Right atrium auricular region (tissue), 2 donors: ENCODE measurements at regions not wholly inside any gene's neighbourhood (a gene's known extent, or its start where the extent isn't known, plus 50 kb on each side); places are given as distances from the start of the nearest gene placed in this dataset.
"Not testable (repeated sequence)": the region's sequence is repeated elsewhere in the genome, so short reads cannot be mapped to it uniquely, and the experiment has no call there.

Experiments used
- DNase-seq: peaks from one replicate; pipeline ENCODE4 v3.0.0-alpha.2; 2019; ENCODE audit warnings: low spot score
- H3K27ac ChIP-seq, 2 donors: fragments of 200-600 bp; sonication (generic); 1 replicate in 1 of 2; 2 replicates in 1 of 2; pipeline ENCODE4 v1.5.1; 2016 to 2019
- H3K27me3 ChIP-seq, 2 donors: fragments of 200-600 bp; sonication (generic); one replicate each; pipeline versions ENCODE4 v1.5.1 to v1.6.0; 2017 to 2019
- H3K36me3 ChIP-seq: fragments of 200-600 bp; sonication (generic); one replicate; pipeline ENCODE4 v1.5.1; 2016
- H3K4me1 ChIP-seq, 2 donors: fragments of 200-600 bp; sonication (generic); one replicate each; pipeline versions ENCODE4 v1.5.1 to v1.6.0; 2017 to 2019
- H3K4me3 ChIP-seq, 2 donors: fragments of 200-600 bp; sonication (generic); 1 replicate in 1 of 2; 2 replicates in 1 of 2; pipeline ENCODE4 v1.5.1; 2017 to 2019; ENCODE audit warnings: mild to moderate bottlenecking in 1 of 2, moderate library complexity in 1 of 2
- H3K9me3 ChIP-seq, 2 donors: fragments of 200-600 bp; sonication (generic); one replicate each; pipeline ENCODE4 v1.5.1; 2019
- TF ChIP-seq, protein P1 (sequence below), 2 donors: fragments of 200-600 bp; sonication (generic); IDR thresholded peaks; one replicate each; pipeline ENCODE4 v1.5.1; 2019; ENCODE audit warnings: antibody characterized with exemption in 2 of 2

DNA sequence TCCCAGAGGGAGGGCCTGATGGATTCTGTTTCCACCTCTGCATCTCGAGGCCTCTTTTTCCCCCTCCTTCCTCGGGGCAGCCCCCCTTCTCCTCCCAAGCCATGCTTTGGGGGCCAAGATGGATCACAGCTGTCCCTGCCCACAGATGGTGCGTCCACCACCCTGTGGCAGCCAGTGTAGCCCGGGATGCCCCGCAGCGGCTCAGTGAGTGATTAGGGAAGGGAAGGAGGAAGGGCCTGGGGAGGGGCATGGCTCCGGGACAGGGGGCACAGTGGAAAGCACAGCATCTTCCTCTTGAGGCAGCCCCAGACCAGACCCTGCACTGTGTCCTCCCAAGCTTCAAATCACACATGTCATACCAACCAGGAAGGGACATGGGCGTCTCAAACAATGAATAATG, 622.4 kb downstream of the MATN1 start:
- Histone ChIP-seq H3K36me3 (no peaks in the 10 kb centered on the region), H3K4me1 (no peaks in the 10 kb centered on the region), H3K9me3 (no peaks in the 10 kb centered on the region), H3K27ac (no peak overlapping the region), H3K4me3 (no peak overlapping the region), H3K27me3 (no peaks in the 10 kb centered on the region)
- no peak for DNase-seq
- TF ChIP-seq, protein P1, sequence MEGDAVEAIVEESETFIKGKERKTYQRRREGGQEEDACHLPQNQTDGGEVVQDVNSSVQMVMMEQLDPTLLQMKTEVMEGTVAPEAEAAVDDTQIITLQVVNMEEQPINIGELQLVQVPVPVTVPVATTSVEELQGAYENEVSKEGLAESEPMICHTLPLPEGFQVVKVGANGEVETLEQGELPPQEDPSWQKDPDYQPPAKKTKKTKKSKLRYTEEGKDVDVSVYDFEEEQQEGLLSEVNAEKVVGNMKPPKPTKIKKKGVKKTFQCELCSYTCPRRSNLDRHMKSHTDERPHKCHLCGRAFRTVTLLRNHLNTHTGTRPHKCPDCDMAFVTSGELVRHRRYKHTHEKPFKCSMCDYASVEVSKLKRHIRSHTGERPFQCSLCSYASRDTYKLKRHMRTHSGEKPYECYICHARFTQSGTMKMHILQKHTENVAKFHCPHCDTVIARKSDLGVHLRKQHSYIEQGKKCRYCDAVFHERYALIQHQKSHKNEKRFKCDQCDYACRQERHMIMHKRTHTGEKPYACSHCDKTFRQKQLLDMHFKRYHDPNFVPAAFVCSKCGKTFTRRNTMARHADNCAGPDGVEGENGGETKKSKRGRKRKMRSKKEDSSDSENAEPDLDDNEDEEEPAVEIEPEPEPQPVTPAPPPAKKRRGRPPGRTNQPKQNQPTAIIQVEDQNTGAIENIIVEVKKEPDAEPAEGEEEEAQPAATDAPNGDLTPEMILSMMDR (IDR thresholded peaks at IDR 0.05), result no peak

DNA sequence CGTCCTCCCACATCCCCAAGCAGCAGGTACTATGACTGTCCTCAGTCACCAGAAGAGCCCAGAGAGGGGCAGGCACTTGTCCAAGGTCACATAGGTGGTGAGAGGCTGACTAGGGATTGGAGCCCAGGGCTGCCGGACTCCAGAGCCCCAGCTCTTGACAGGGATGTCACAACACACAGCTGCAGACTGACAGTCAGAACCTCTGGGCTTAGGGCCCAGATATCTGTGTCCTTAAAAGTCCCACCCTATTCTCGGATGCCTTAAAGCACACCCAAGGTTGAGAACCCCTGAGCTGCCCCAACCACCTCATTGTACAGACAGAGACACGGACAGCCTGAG, 622.9 kb downstream of the MATN1 start:
- no peak for DNase-seq
- Histone ChIP-seq H3K4me3 (no peak overlapping the region), H3K27ac (no peak overlapping the region), H3K36me3 (no peaks in the 10 kb centered on the region), H3K4me1 (no peaks in the 10 kb centered on the region), H3K9me3 (no peaks in the 10 kb centered on the region), H3K27me3 (no peaks in the 10 kb centered on the region)
- TF ChIP-seq, protein P1 (IDR thresholded peaks at IDR 0.05), result no peak

DNA sequence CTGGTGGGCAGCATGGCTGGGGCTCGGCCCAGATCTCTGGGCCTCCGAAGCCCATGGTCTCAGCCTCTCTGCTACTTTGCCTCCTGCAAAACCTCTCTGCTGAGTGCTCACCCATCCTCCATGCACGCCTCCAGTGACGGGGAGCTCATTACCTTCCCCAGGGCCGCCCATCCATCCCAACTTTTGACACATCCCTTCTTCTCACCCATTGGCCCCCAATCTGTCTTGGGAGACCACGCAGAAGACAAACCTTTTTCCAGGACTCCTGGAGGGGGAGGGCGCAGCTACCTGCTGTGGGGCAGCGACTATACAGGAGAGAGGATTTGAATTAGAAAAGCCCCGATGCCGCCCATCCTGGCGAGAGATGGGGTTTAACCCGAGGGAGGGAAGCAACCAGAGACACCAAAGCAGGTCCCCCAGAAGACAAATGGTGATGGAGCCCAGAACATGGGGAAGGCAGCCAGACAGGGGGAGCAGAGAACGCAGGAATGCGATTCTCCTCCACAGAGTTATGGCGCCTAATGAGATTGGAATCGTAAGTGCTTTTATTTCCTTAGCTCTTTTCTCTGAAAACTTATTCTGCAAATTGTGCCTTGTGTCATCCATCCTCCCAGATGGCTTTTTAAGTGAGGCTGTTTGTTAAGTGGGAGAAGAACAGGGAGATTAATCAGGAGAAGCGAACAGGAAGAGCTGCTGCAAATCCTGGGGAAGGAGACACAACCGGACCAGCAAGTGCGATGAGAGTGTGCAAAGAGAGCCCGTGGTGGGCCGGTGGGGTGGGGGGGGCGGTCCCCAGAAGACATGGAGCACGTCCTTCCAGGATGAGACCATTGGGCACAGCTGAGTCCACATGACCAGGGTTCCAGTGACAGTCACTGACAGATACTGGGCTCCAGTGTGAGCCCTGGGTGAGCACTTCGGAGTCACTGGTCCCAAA, 623.5 kb downstream of the MATN1 start:
- no peaks in the 10 kb centered on the region for H3K4me1 ChIP-seq
- no peaks in the 10 kb centered on the region for H3K9me3 ChIP-seq
- TF ChIP-seq, protein P1 (IDR thresholded peaks at IDR 0.05), result no peak

DNA sequence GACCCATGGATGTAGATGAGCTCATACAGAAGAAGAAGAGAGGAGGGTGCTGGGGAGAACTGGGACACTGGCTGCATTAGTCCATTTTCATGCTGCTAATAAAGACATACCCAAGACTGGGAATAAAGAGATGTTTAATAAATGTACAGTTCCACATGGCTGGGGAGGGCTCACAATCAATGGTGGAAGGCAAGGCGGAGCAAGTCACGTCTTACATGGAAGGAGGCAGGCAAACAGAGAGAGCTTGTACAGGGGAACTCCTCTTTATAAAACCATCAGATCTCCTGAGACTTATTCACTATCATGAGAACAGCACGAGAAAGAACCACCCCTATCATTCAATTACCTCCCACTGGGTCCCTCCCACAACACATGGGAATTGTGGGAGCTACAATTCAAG, 625.5 kb downstream of the MATN1 start:
- not testable (repeated sequence) for H3K27ac ChIP-seq, H3K4me3 ChIP-seq, H3K9me3 ChIP-seq, H3K27me3 ChIP-seq, H3K36me3 ChIP-seq, DNase-seq, H3K4me1 ChIP-seq

More for the DNA sequence above, 623.5 kb downstream of the MATN1 start:
- Histone ChIP-seq H3K27ac (no peak overlapping the region), H3K4me3 (no peak overlapping the region), H3K36me3 (no peaks in the 10 kb centered on the region), H3K27me3 (no peaks in the 10 kb centered on the region)
- DNase-seq, result no peak

DNA sequence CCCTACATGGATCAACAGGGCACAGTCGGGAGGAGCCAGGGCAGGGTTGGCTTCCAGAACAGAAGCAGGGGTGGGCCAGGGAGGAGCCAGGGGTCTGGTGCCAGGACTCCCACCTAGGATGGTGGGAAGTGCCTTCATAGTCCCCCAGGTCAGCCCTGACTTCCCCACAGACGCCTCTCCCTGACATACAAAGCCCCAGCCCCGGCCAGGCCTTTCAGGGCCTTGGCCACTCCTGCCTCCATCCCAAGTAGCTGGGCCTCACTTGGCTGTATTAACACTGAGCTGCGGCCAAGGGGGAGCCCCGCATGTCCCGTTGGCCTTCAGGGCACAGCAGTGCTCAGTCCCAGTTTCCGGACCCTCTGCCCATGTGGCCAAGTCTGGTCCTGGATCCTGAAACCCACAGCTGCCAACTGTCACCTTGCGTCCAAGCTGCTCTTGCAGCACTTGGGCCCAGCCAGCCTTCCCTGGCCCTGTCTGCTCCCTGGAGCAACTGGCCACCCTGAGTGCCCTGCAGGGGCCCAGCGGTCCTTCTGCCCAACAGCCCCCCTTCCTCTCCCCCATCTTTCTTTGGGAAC, 627.8 kb downstream of the MATN1 start:
- no peak for DNase-seq
- H3K9me3 ChIP-seq, result peaks cover 10 to 20% of the 10 kb centered on the region in 2 donors
- H3K4me1 ChIP-seq, result no peaks in the 10 kb centered on the region
- no peak overlapping the region for H3K4me3 ChIP-seq
- H3K36me3 ChIP-seq, result no peaks in the 10 kb centered on the region
- TF ChIP-seq, protein P1 (IDR thresholded peaks at IDR 0.05), result no peak
- H3K27me3 ChIP-seq, result no peaks in the 10 kb centered on the region
- H3K27ac ChIP-seq, result no peak overlapping the region

DNA sequence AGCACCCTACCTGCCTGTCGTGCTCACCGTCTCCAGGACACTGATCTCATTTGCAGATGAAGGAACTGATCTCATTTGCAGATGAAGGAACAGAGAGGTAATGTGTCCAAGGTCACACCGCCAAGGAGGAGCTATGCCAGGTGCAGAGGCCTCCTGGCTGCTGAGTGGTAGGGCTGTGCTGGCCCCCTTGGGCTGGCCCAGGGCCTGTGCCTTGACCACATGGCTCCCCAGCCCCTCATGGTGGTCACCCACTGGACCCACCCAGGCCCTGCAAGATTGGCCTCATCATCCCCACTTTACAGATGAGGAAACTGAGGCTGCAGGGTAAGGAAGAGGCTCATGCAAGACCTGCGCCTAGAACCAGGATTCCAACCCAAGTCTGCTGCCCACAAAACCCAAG, 628.3 kb downstream of the MATN1 start:
- H3K27me3 ChIP-seq, result no peaks in the 10 kb centered on the region
- no peaks in the 10 kb centered on the region for H3K36me3 ChIP-seq
- H3K4me3 ChIP-seq, result no peak overlapping the region
- H3K4me1 ChIP-seq, result no peaks in the 10 kb centered on the region
- H3K9me3 ChIP-seq, result peaks cover 10 to 20% of the 10 kb centered on the region in 2 donors
- TF ChIP-seq, protein P1 (IDR thresholded peaks at IDR 0.05), result no peak
- H3K27ac ChIP-seq, result no peak overlapping the region
- no peak for DNase-seq
